Inferior parietal cortex (tissue), 1 donor: ENCODE measurements at regions not wholly inside any gene's neighbourhood (a gene's known extent, or its start where the extent isn't known, plus 50 kb on each side); places are given as distances from the start of the nearest gene placed in this dataset.

Experiments
- DNase-seq: peaks from one replicate; pipeline ENCODE4 v3.0.0-alpha.2; 2016; ENCODE audit errors: extremely low spot score

DNA sequence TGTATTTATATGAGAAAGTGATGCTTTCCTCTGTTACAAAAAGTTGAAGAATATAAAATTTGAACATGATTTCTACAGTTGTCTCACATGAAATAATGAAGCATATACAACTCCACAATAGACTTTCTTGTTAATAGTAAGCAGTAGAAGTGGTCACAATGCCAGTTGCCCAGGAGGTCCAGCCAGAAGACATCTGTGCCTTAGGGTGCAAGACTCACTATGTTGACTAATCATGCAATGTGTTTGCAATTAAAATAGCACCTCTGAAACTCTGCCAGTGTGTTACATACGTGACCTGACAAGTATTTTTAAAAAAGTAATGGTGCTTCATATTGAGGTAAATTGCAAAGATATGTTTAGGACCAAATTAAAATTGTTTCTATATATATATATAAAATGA lies 547.2 kb downstream of the ETV1 start:
- no peak for DNase-seq

DNA sequence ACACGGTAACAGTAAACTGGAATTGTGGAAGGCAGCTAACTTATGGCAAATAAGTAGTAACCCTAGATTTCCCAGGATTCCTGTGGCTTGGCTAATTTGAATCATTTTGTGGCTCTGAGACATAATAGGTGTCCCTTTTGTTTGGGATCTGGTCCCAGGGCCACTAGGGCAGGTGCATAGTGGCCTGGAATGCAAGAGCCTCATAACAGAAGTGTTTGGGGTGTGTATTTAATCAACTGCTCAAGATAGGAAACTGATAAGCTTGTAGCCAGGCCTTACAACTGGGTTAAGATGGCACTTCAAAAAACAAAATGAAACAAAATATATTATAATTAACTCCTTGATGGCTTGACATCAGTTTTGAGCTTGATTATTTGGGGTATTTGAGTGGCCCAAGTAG lies 541.8 kb downstream of the ETV1 start:
- DNase-seq = no peak

- DNase-seq = no peak
Observed at GRCh38 chr7:13448243-13448642, 541.2 kb downstream of the ETV1 start.

DNA sequence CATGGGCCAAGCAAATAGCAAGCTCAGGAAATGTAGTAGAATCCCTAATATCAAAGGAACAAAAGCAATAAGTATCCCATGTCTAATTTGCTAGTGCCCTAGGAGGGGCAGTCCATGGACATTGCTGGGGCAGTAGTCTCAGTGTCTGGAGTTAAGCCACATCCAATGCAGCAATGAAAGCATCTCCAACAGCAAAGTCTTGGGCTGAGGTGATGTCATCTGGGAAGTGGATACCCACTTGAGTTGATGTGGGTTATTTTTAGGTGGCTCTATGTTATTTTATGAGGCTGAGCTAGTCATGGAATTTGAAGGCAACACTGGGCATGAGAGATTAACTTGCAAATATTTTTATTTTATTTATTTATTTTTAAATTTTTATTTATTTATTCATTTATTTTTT lies 540.0 kb downstream of the ETV1 start:
- DNase-seq = no peak

DNA sequence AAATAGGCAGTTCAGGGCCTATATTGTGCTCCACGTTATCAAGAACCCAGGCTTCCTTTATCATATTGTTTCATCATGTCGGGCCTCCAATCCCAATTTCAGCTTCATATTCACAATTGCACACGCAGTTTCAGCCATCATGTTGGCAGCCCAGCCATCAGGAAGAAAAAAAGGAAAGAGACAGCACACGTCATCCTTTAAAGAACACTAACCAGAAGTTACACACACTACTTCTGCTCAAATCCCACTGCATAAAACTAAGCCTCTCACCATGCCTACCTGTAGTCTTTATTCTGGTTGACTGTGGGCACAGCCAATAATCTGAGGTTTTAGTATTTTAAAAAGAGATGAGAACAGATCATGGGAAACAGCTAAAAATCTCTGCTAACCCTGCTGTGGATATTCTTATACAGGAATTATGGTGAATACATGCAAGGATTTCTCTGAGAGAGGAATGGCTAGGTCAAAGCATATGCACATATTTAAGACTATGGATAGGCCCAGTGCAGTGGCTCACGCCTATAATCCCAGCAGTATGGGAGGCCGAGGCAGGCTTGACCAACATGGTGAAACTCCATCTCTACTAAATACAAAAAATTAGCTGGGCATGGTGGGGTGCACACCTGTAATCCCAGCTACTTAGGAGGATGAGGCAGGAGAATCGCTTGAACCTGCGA lies 534.4 kb downstream of the ETV1 start:
- no peak for DNase-seq

DNA sequence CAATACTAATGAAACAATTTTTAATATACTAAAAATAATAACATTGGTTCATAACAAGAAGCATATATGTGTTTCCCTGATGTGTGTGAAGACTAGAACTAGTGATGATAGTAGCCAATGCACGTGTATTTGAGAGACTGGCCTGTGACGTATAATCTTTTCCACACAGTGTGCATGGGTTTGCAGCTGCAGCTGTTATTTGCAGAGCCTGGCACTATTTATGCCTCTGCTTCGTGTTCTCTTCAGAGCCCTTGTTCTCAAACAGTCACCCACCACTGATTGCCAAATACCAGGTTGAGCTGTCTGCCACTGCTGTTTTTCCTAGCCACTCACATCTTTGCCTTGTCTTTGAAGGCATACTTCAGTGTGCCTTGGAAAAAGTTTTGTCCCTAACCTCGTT lies 531.7 kb downstream of the ETV1 start:
- peak; percentile 36 for DNase-seq

DNA sequence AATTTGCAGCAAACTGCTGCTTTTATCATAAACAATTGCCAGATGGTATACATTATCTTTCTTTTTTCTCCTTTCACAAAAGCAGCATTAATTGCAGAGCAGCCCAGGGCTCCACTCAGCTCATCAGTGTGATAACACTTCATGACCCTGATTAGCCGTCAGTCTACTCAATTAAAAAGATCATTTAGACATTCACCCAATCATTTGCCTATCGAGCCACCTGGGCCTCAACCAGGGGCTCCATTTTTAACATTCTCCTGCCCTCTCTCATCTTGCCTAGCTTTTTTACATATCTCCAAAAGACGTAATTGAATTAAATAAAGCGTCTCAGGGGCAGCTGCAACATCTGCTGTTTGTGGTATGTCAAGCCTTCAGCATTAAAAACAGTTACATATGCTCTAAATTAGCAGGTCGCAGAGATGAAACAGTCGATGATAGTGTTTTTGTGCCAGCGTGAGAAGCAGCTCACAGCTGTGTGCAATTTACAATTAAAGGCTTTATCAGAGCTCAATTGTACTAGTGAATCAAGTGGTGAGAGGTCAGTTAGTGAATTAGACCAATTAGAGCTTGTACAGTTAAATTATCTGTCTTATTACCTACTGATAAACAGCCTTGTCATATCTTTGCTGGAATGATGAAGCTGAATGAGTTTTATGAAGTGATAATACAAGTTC lies 522.5 kb downstream of the ETV1 start:
- DNase-seq = no peak

- no peak for DNase-seq
Observed at GRCh38 chr7:13476881-13477444, 512.5 kb downstream of the ETV1 start.

GRCh38 chr7:13489386-13489785 lies 500.1 kb downstream of the ETV1 start:
- DNase-seq = no peak

- DNase-seq = no peak
Observed at GRCh38 chr7:13496976-13497375, 492.5 kb downstream of the ETV1 start.

DNA sequence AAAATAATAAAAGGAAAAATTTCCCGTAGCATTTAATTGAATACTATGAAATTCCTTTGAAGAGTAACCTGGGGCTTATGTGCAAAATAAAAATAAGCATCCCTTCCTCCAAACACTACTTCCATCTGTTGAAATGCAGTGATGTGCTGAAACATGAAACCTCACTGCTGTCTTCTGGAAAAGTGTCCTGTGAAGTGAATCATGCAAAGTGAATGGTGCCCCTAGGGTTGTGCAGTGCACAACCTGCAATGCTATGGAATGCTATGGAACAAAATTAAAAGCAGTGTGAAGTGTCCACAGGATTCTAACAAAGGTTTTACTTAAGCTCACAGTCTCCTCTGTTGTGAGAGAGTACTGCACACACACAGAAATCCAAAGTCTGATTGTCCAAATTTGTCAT lies 480.9 kb downstream of the ETV1 start:
- no peak for DNase-seq

- DNase-seq = no peak
Observed at GRCh38 chr7:13518738-13519137, 470.7 kb downstream of the ETV1 start.

DNA sequence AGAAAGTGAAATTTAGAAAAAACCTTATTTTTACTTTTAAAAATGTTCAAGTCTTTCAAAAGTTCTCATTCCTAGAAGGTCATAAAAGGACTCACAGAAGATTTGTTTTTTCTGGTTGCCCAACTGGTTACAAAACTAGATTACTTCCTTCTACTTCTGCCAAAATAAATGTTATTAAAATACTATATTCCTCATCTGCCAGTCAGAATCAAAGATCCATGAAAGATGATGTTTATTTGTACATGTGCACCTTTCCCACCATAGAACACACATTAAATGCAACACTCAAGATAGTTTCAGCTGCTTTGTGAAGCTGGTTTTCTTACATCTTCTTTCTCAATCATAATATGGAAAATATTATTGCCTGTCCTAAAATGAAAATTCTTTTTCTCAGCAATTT lies 465.4 kb downstream of the ETV1 start:
- no peak for DNase-seq

DNA sequence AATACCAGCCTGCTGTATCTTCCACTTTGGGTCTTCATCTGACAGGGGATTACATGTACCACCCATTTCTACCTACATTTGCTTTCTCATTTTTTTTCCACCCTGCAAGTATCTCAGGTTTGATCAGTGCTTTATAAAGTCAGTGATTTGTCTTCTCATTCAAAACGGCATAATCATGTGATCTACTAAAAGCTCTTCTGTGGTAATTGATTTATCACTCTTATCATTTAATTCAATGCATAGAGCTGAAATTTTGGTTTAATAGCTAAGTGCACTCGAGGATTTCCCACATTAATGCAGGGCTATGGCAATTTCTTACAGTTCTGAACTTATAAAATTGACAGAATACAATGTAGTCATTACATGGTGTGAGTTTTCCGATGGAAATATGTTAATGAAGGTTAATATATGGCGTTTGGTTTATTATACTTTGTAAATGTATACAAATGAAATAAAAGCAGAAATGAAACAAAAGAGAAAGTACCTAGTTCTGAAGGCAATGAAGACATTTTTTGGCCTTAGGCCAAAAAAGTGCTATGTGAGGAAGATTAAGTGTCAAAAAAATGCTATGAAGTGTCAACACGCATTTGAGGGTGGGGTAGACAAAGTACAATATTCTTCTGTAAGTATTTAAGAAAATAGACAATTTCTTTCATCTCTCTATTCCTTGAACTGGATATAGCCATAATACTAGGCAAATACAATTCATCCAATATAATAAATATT lies 457.3 kb downstream of the ETV1 start:
- no peak for DNase-seq

DNA sequence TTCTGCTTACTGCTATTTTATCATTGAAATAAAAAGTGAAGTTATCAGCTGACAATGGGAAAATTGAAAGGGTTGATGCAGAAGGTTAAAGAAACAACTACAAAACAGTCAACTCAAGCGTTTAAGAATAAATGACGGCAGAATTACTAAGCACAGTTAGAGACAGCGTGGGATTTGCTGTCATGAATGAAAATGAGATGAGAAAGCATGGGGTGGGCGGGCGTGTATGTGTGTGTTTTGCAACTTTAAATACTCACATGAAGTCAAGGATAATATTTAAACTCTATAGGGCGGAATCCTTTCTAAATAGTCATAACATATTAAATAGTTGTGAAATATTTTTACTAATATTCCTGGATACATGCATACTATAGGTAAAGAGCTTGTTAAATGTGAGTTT lies 450.8 kb downstream of the ETV1 start:
- DNase-seq = no peak

DNA sequence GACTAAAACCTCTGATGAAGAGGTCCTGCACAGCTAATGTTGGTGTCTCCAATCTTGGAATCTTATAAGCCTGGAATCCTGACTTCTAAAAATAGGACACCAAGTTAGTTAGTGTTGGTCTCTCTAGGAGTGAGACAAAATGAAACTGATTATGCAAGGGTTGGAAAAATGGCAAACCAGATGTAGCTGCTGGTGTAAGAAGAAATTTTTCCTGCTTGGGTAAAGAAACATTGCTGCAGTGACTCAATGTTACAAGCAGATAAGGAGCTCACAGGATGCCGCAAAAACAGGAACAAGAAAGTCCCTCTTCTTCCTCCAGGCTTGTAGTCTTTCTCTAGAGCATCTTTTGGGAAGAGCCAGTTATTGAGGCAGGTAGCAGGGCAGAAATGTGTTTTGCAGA lies 449.0 kb downstream of the ETV1 start:
- no peak for DNase-seq

GRCh38 chr7:13541326-13541725 lies 448.1 kb downstream of the ETV1 start:
- DNase-seq = no peak

DNA sequence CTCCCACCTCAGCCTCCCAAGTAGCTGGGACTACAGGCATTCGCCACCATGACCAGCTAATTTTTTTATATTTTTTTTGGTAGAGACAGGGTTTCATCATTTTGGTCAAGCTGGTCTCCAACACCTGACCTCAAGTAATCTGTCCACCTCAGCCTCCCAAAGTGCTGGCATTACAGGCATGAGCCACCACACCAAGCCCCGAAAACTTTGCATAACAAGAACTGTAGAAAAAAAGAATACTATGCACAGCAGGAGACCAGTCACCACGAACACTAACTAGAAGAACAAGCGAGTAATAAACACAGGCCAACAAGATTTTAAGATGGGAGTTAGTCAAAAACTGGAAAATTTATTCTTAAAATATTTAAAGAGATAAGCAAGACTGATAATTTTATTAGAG lies 447.0 kb downstream of the ETV1 start:
- DNase-seq = no peak

- no peak for DNase-seq
Observed at GRCh38 chr7:13551503-13551902, 438.0 kb downstream of the ETV1 start.

DNA sequence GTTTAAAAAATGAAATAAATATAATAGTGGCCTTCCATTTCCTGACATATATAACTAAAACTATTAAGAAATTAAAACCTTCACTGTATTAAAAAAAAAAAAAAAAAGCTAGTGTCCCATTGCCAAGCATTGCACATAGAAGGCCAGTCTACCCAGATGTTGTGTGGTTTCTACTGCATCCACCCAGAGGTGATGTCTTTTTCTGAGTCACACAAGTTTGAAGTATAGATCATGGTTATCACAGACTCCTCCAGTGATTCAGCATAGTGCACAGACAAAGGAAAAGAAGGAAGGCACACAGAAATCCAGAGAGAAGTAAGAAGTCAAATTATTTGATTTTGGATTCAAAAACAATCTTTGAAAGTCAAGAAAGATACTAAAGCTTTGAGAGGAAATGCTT lies 429.0 kb downstream of the ETV1 start:
- DNase-seq = no peak

DNA sequence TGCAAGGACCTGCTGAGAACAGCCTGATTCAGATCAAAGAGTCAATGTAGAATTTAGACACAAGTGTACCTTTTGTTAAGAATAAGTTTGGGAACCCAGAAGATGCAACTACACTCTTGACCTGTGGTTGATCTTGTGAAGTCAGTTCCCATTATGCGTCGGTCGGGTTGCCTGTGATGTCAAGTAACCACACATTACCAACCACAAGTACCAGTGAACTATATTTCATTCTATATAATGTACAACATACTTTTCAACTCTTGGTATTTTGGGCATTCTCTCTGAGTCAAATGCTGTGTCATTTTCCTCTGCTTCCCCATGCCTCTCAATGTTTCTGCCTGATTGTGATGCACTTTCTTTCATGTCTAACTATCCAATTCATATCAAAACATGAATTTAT lies 426.2 kb downstream of the ETV1 start:
- no peak for DNase-seq

GRCh38 chr7:13563680-13564079 lies 425.8 kb downstream of the ETV1 start:
- no peak for DNase-seq
